ENCODE measurements at regions not wholly inside any gene's neighbourhood (a gene's known extent, or its start where the extent isn't known, plus 50 kb on each side); places are given as distances from the start of the nearest gene placed in this dataset.

DNA sequence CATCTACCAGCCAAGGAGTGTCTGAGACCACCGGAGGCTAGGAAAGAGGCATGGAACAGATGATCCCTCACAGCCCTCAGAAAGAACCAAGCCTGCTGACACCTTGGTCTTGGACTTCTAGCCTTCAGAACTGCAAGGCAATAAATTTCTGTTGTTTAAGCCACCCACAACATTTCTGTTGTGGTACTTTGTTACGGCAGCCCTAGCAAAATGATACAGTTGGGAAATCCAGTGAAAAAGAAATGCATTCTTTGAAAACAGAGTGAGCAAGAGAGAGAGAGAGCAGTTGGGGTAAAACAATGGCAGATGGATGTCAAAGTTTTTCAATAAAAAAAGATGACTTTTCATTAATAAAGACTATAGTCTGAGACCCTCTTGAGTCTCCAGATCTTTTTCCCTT lies 219.4 kb downstream of the NFKBIZ start:
- no peak overlapping the region for H3K27ac ChIP-seq (ENCODE audit: insufficient read depth, low read depth, low read length)
- H3K79me2 ChIP-seq (ENCODE audit: control insufficient read depth, insufficient read depth, low read length), result no peaks in the 10 kb centered on the region
- no peaks in the 10 kb centered on the region for H3K27me3 ChIP-seq (ENCODE audit: control insufficient read depth in 2 of 2, insufficient read depth in 2 of 2, low read length in 2 of 2)
- H3K4me1 ChIP-seq (ENCODE audit: control insufficient read depth, extremely low read depth, insufficient read depth, low read length), result peaks cover 2% of the 10 kb centered on the region
- CTCF ChIA-PET, result interaction anchor here (0.9 kb wide), 1 partner anchor 156 kb away, joined by 4 read pairs; no protein-coding TSS in a partner anchor
- DNase-seq (ENCODE audit: low read depth, low spot score) (no peak), FAIRE-seq (peak; percentile 12)
- H3K9ac ChIP-seq (replicated peaks; ENCODE audit: extremely low read depth, insufficient read depth, low read length), result no peak overlapping the region
- dilution Hi-C loops (cut with MboI; ENCODE audit: extremely low pct_ligation_motif_present, low sequenced_read_pairs), result no loop called here
- H3K4me3 ChIP-seq (replicated peaks in 1 of 3; ENCODE audit: insufficient read depth in 1 of 3, low read depth in 1 of 3, low read length in 3 of 3), result no peak overlapping the region
- BruUV-seq (replicated peaks), result no TSS peak
- TF ChIP-seq, protein P1, sequence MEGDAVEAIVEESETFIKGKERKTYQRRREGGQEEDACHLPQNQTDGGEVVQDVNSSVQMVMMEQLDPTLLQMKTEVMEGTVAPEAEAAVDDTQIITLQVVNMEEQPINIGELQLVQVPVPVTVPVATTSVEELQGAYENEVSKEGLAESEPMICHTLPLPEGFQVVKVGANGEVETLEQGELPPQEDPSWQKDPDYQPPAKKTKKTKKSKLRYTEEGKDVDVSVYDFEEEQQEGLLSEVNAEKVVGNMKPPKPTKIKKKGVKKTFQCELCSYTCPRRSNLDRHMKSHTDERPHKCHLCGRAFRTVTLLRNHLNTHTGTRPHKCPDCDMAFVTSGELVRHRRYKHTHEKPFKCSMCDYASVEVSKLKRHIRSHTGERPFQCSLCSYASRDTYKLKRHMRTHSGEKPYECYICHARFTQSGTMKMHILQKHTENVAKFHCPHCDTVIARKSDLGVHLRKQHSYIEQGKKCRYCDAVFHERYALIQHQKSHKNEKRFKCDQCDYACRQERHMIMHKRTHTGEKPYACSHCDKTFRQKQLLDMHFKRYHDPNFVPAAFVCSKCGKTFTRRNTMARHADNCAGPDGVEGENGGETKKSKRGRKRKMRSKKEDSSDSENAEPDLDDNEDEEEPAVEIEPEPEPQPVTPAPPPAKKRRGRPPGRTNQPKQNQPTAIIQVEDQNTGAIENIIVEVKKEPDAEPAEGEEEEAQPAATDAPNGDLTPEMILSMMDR (IDR thresholded peaks at IDR 0.05; ENCODE audit: extremely low read depth in 1 of 2, insufficient read depth in 1 of 2, low read depth in 1 of 2, low read length in 2 of 2), result no peak
- no peak for TF ChIP-seq POLR2AphosphoS5 (IDR thresholded peaks at IDR 0.05; ENCODE audit: insufficient read depth, low read depth, low read length)
- TF ChIP-seq MYC (IDR thresholded peaks at IDR 0.05; ENCODE audit: low read depth, low read length), result no peak
- no peak for TF ChIP-seq FOS (IDR thresholded peaks at IDR 0.05; ENCODE audit: borderline replicate concordance, insufficient read depth, low read length)
- TF ChIP-seq GATA2 (IDR thresholded peaks at IDR 0.05; ENCODE audit: insufficient read depth, insufficient read length, low read depth, low read length), result no peak
- intact Hi-C loops (cut with micrococcal nuclease), result no loop called here
- no peaks in the 10 kb centered on the region for H4K20me1 ChIP-seq (replicated peaks; ENCODE audit: control insufficient read depth, extremely low read depth, insufficient read depth, low read length)
- H3K9me3 ChIP-seq (replicated peaks; ENCODE audit: control insufficient read depth, insufficient read depth, low read length), result no peaks in the 10 kb centered on the region
- H3K4me2 ChIP-seq (ENCODE audit: insufficient read depth, low read length), result no peak overlapping the region
- no peaks in the 10 kb centered on the region for H3K9me1 ChIP-seq (replicated peaks; ENCODE audit: control insufficient read depth, extremely low read depth, insufficient read depth, low read length)
- POLR2A ChIA-PET, result no interaction called here
- H3K36me3 ChIP-seq (ENCODE audit: control insufficient read depth in 2 of 2, extremely low read depth in 1 of 2, insufficient read depth in 2 of 2, low read length in 2 of 2), result no peaks in the 10 kb centered on the region
- no peak overlapping the region for H2AFZ ChIP-seq (ENCODE audit: low read depth, low read length)

DNA sequence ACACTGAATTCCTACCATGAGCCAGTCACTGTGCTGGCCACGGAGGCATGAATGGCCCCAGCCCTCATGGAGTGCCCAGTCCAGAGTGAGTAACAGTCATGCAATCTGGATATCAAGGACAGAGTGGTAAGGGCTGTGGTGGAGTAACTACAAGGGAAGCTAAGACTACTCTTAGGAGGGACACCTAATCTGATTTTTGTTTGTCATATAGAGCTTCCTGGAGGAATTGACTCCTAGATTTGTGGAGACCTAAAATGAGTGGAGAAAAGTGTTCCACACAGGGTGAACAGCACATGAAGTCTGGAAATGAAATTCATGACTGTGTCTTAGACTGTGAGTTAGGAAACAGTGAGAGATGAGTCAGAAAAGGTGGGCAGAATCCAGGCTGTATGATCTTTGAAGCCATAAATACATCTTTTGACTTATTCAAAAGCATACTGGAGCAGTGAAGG lies 219.9 kb downstream of the NFKBIZ start:
- FAIRE-seq, result peak; percentile 60
- ChIA-PET POLR2A (no interaction called here), CTCF (no interaction called here)
- Histone ChIP-seq H3K4me3 (replicated peaks in 1 of 3; ENCODE audit: insufficient read depth in 1 of 3, low read depth in 1 of 3, low read length in 3 of 3) (no peak overlapping the region), H3K36me3 (ENCODE audit: control insufficient read depth in 2 of 2, extremely low read depth in 1 of 2, insufficient read depth in 2 of 2, low read length in 2 of 2) (no peaks in the 10 kb centered on the region), H3K9me1 (replicated peaks; ENCODE audit: control insufficient read depth, extremely low read depth, insufficient read depth, low read length) (no peaks in the 10 kb centered on the region), H3K79me2 (ENCODE audit: control insufficient read depth, insufficient read depth, low read length) (no peaks in the 10 kb centered on the region), H2AFZ (ENCODE audit: low read depth, low read length) (no peak overlapping the region), H3K9ac (replicated peaks; ENCODE audit: extremely low read depth, insufficient read depth, low read length) (no peak overlapping the region), H3K27ac (ENCODE audit: insufficient read depth, low read depth, low read length) (no peak overlapping the region), H3K9me3 (replicated peaks; ENCODE audit: control insufficient read depth, insufficient read depth, low read length) (no peaks in the 10 kb centered on the region), H3K4me2 (ENCODE audit: insufficient read depth, low read length) (no peak overlapping the region), H3K4me1 (ENCODE audit: control insufficient read depth, extremely low read depth, insufficient read depth, low read length) (peaks cover 2% of the 10 kb centered on the region), H4K20me1 (replicated peaks; ENCODE audit: control insufficient read depth, extremely low read depth, insufficient read depth, low read length) (no peaks in the 10 kb centered on the region), H3K27me3 (ENCODE audit: control insufficient read depth in 2 of 2, insufficient read depth in 2 of 2, low read length in 2 of 2) (no peaks in the 10 kb centered on the region)
- peak; percentile 37 for DNase-seq (ENCODE audit: low read depth, low spot score)
- TF ChIP-seq FOS (IDR thresholded peaks at IDR 0.05; ENCODE audit: borderline replicate concordance, insufficient read depth, low read length) (peak; percentile 72), POLR2A (IDR thresholded peaks at IDR 0.05; ENCODE audit: low read depth, low read length) (no peak)
- no TSS peak for BruUV-seq (replicated peaks)
- intact Hi-C loops (cut with micrococcal nuclease) (no loop called here), dilution Hi-C loops (cut with MboI; ENCODE audit: extremely low pct_ligation_motif_present, low sequenced_read_pairs) (no loop called here)
